H9 (cell line): ENCODE measurements at regions not wholly inside any gene's neighbourhood (a gene's known extent, or its start where the extent isn't known, plus 50 kb on each side); places are given as distances from the start of the nearest gene placed in this dataset.

Experiments
- DNase-seq: peaks from one replicate; pipeline ENCODE4 v3.0.0-alpha.2; 2017
- H2AFZ ChIP-seq: one replicate; pipeline ENCODE4 v1.6.1; 2013; ENCODE audit warnings: mild to moderate bottlenecking, low read length, control low read depth, moderate library complexity
- H2AK5ac ChIP-seq: 2 replicates; pipeline ENCODE4 v1.6.1; 2013; ENCODE audit warnings: low read length, control low read depth, mixed read lengths; ENCODE audit not compliant: insufficient read length
- H2BK120ac ChIP-seq: one replicate; pipeline ENCODE4 v1.6.1; 2013; ENCODE audit warnings: low read depth, mild to moderate bottlenecking, low read length, control low read depth, inconsistent platforms; ENCODE audit not compliant: poor library complexity, severe bottlenecking
- H2BK12ac ChIP-seq: 2 replicates; pipeline ENCODE4 v1.6.1; 2013; ENCODE audit warnings: low read length, control low read depth, mixed read lengths, low read depth; ENCODE audit not compliant: insufficient read length
- H2BK15ac ChIP-seq: 2 replicates; pipeline ENCODE4 v1.6.1; 2013; ENCODE audit warnings: low read depth, low read length, control low read depth
- H2BK20ac ChIP-seq: one replicate; pipeline ENCODE4 v1.6.1; 2013; ENCODE audit warnings: low read depth, mild to moderate bottlenecking, low read length, control low read depth, inconsistent platforms; ENCODE audit not compliant: poor library complexity, severe bottlenecking
- H2BK5ac ChIP-seq: 2 replicates; pipeline ENCODE4 v1.6.1; 2013; ENCODE audit warnings: low read length, control low read depth, mixed read lengths; ENCODE audit not compliant: insufficient read length
- H3K14ac ChIP-seq: 2 replicates; pipeline ENCODE4 v1.6.1; 2013; ENCODE audit warnings: low read length, control low read depth; ENCODE audit not compliant: insufficient read depth
- H3K18ac ChIP-seq: 2 replicates; pipeline ENCODE4 v1.6.1; 2013; ENCODE audit warnings: low read depth, mild to moderate bottlenecking, mixed read lengths, low read length, control low read depth; ENCODE audit not compliant: insufficient read length
- H3K23ac ChIP-seq: 2 replicates; pipeline ENCODE4 v1.6.1; 2013; ENCODE audit warnings: low read length, control low read depth, mixed read lengths, low read depth; ENCODE audit not compliant: insufficient read length
- H3K23me2 ChIP-seq: 2 replicates; pipeline ENCODE4 v1.6.1; 2013; ENCODE audit warnings: low read depth, mild to moderate bottlenecking, mixed read lengths, low read length, control low read depth; ENCODE audit not compliant: insufficient read length, poor library complexity, severe bottlenecking
- H3K27ac ChIP-seq: 2 replicates; pipeline ENCODE4 v1.5.1; 2013; ENCODE audit warnings: low read length, control low read depth, mixed read lengths, low read depth; ENCODE audit not compliant: insufficient read length
- H3K27me3 ChIP-seq: 2 replicates; pipeline ENCODE4 v1.6.1; 2013; ENCODE audit warnings: low read length, control low read depth, inconsistent platforms; ENCODE audit not compliant: insufficient read depth
- H3K4ac ChIP-seq: 2 replicates; pipeline ENCODE4 v1.6.1; 2013; ENCODE audit warnings: low read depth, mild to moderate bottlenecking, control low read depth, inconsistent platforms, low read length, moderate library complexity
- H3K4me1 ChIP-seq: 2 replicates; pipeline ENCODE4 v1.6.1; 2013; ENCODE audit warnings: low read length, control low read depth, inconsistent platforms; ENCODE audit not compliant: insufficient read depth
- H3K4me2 ChIP-seq: 2 replicates; pipeline ENCODE4 v1.6.1; 2013; ENCODE audit warnings: low read length, control low read depth, mixed read lengths; ENCODE audit not compliant: insufficient read length, insufficient read depth
- H3K56ac ChIP-seq: 2 replicates; pipeline ENCODE4 v1.6.1; 2013; ENCODE audit warnings: low read depth, mild to moderate bottlenecking, mixed read lengths, low read length, control low read depth; ENCODE audit not compliant: insufficient read length
- H3K79me1 ChIP-seq: 2 replicates; pipeline ENCODE4 v1.6.1; 2013; ENCODE audit warnings: low read depth, mild to moderate bottlenecking, moderate library complexity, low read length, control low read depth, inconsistent platforms; ENCODE audit not compliant: insufficient read depth, poor library complexity, severe bottlenecking
- H3K79me2 ChIP-seq: 2 replicates; pipeline ENCODE4 v1.6.1; 2013; ENCODE audit warnings: low read length, control low read depth, inconsistent platforms; ENCODE audit not compliant: insufficient read depth
- H3K9ac ChIP-seq: 2 replicates; pipeline ENCODE4 v1.6.1; 2013; ENCODE audit warnings: low read length, control low read depth, mixed read lengths; ENCODE audit not compliant: insufficient read length; ENCODE audit errors: extremely low read depth
- H3K9me3 ChIP-seq: one replicate; pipeline ENCODE4 v1.6.1; 2013; ENCODE audit warnings: low read depth, low read length, inconsistent platforms; ENCODE audit not compliant: control insufficient read depth
- H3T11ph ChIP-seq: one replicate; pipeline ENCODE4 v1.6.1; 2013; ENCODE audit warnings: mild to moderate bottlenecking, low read length, control low read depth, inconsistent platforms
- H4K20me1 ChIP-seq: one replicate; pipeline ENCODE4 v1.6.1; 2013; ENCODE audit not compliant: control insufficient read depth, insufficient read length, insufficient read depth
- H4K5ac ChIP-seq: 2 replicates; pipeline ENCODE4 v1.6.1; 2013; ENCODE audit warnings: low read depth, mild to moderate bottlenecking, mixed read lengths, low read length, control low read depth; ENCODE audit not compliant: insufficient read length
- H4K8ac ChIP-seq: replicated peaks from 2 replicates; pipeline ENCODE4 v1.6.1; 2013; ENCODE audit warnings: low read length, control low read depth, mixed read lengths, low read depth; ENCODE audit not compliant: insufficient read length
- H4K91ac ChIP-seq: 2 replicates; pipeline ENCODE4 v1.6.1; 2013; ENCODE audit warnings: low read depth, mild to moderate bottlenecking, moderate library complexity, mixed read lengths, low read length, control low read depth; ENCODE audit not compliant: insufficient read length
- H3K27ac Mint-ChIP-seq, 3 experiments: 2 replicates in 2 of 3; 3 replicates in 1 of 3; pipeline ENCODE4 v1.8.0; 2020 to 2021; ENCODE audit warnings: mixed read lengths in 3 of 3, mild to moderate bottlenecking in 1 of 3, moderate library complexity in 1 of 3
- H3K27me3 Mint-ChIP-seq: 2 replicates; pipeline ENCODE4 v1.8.0; 2021; ENCODE audit warnings: low read depth, mild to moderate bottlenecking, moderate library complexity, mixed read lengths
- H3K36me3 Mint-ChIP-seq, 3 experiments: 2 replicates in 2 of 3; 3 replicates in 1 of 3; pipeline ENCODE4 v1.8.0; 2020 to 2021; ENCODE audit warnings: low read depth in 3 of 3, mixed read lengths in 3 of 3; ENCODE audit not compliant: insufficient read depth in 1 of 3
- H3K4me1 Mint-ChIP-seq, 2 experiments: 2 replicates each; pipeline ENCODE4 v1.8.0; 2020; ENCODE audit warnings: mixed read lengths in 2 of 2
- H3K4me3 Mint-ChIP-seq, 2 experiments: 2 replicates in 1 of 2; 3 replicates in 1 of 2; pipeline ENCODE4 v1.8.0; 2020 to 2021; ENCODE audit warnings: mild to moderate bottlenecking in 2 of 2, mixed read lengths in 2 of 2, moderate library complexity in 1 of 2
- H3K9me3 Mint-ChIP-seq, 2 experiments: 2 replicates in 1 of 2; 3 replicates in 1 of 2; pipeline ENCODE4 v1.8.0; 2020; ENCODE audit warnings: mild to moderate bottlenecking in 2 of 2, mixed read lengths in 2 of 2, moderate library complexity in 1 of 2
- WGBS: extraction: QIAGEN DNeasy Blood & Tissue Kit; methylation state at CpG from one replicate; pipeline ENCODE4 v1.1.7; 2013; ENCODE audit warnings: missing lambda C conversion rate, low lambda C conversion rate, mixed read lengths; ENCODE audit not compliant: insufficient read length; ENCODE audit errors: extremely low coverage; 5-methylcytosine and 5-hydroxymethylcytosine counted together
- TF ChIP-seq, protein P1 (sequence below): fragments of 200-600 bp; sonication (generic); conservative IDR thresholded peaks from 3 replicates; pipeline ENCODE4 v1.8.0; 2021; ENCODE audit warnings: antibody characterized with exemption, mild to moderate bottlenecking

DNA sequence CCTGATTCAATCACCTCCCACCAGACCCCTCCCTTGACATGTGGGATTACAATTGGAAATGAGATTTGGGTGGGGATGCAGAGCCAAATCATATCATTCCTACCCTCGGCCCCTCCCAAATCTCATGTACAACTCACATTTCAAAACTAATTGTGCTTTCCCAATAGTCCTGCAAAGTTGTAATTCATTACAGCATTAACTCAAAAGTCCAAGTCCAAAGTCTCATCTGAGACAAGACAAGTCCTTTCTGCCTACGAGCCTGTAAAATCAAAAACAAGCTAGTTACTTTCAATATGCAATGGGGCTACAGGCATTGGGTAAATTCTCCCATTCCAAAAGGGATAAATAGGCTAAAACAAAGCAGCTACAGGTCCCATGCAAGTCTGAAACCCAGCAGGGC is 634.6 kb downstream of the SLC6A15 start:
- no peak overlapping the region for H4K8ac ChIP-seq
- H3K27ac ChIP-seq: no peak overlapping the region
- no peak overlapping the region for H2AK5ac ChIP-seq
- H3K14ac ChIP-seq: no peak overlapping the region
- no peaks in the 10 kb centered on the region for H3K4me1 ChIP-seq
- Mint-ChIP-seq H3K4me3 (no peak overlapping the region), H3K9me3 (no peaks in the 10 kb centered on the region; a peak in 1 of 5 replicates), H3K36me3 (no peaks in the 10 kb centered on the region; a peak in 1 of 7 replicates), H3K4me1 (no peaks in the 10 kb centered on the region), H3K27ac (no peak overlapping the region), H3K27me3 (peaks cover 9% of the 10 kb centered on the region)
- no peak overlapping the region for H3T11ph ChIP-seq
- no peak overlapping the region for H2AFZ ChIP-seq
- no peak overlapping the region for H2BK5ac ChIP-seq
- H3K27me3 ChIP-seq: no peaks in the 10 kb centered on the region
- no peaks in the 10 kb centered on the region for H3K79me1 ChIP-seq
- no peak overlapping the region for H3K9ac ChIP-seq
- no peak overlapping the region for H3K23ac ChIP-seq
- no peak overlapping the region for H4K91ac ChIP-seq
- no peaks in the 10 kb centered on the region for H3K9me3 ChIP-seq
- TF ChIP-seq, protein P1, sequence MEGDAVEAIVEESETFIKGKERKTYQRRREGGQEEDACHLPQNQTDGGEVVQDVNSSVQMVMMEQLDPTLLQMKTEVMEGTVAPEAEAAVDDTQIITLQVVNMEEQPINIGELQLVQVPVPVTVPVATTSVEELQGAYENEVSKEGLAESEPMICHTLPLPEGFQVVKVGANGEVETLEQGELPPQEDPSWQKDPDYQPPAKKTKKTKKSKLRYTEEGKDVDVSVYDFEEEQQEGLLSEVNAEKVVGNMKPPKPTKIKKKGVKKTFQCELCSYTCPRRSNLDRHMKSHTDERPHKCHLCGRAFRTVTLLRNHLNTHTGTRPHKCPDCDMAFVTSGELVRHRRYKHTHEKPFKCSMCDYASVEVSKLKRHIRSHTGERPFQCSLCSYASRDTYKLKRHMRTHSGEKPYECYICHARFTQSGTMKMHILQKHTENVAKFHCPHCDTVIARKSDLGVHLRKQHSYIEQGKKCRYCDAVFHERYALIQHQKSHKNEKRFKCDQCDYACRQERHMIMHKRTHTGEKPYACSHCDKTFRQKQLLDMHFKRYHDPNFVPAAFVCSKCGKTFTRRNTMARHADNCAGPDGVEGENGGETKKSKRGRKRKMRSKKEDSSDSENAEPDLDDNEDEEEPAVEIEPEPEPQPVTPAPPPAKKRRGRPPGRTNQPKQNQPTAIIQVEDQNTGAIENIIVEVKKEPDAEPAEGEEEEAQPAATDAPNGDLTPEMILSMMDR: no peak
- no peak overlapping the region for H2BK20ac ChIP-seq
- H4K5ac ChIP-seq: no peak overlapping the region
- no peak overlapping the region for H3K18ac ChIP-seq
- no peak for DNase-seq
- no peaks in the 10 kb centered on the region for H4K20me1 ChIP-seq
- no peak overlapping the region for H3K4ac ChIP-seq
- H3K56ac ChIP-seq: no peak overlapping the region
- H2BK15ac ChIP-seq: no peak overlapping the region
- no peak overlapping the region for H3K4me2 ChIP-seq
- H3K79me2 ChIP-seq: no peaks in the 10 kb centered on the region; the same call in 1 of the 2 replicates
- no peak overlapping the region for H2BK12ac ChIP-seq
- no peaks in the 10 kb centered on the region for H3K23me2 ChIP-seq
- no peak overlapping the region for H2BK120ac ChIP-seq
- WGBS: no CpG with 5 or more reads among the region's 2 CpGs
